Fibroblast of skin of back (primary cell): ENCODE measurements at regions not wholly inside any gene's neighbourhood (a gene's known extent, or its start where the extent isn't known, plus 50 kb on each side); places are given as distances from the start of the nearest gene placed in this dataset.

Source experiments
- DNase-seq: peaks from one replicate; pipeline ENCODE4 v3.0.0-alpha.2; 2013

GRCh38 chr12:84807249-84807648, 105.3 kb downstream of the SLC6A15 start:
- DNase-seq, result peak; percentile 78

GRCh38 chr12:84805474-84805858, 107.1 kb downstream of the SLC6A15 start:
- no peak for DNase-seq

GRCh38 chr12:84804691-84805473, 107.7 kb downstream of the SLC6A15 start:
- no peak for DNase-seq

- DNase-seq, result peak; percentile 46
Observed at GRCh38 chr12:84803661-84804060, 108.9 kb downstream of the SLC6A15 start.

- DNase-seq, result no peak
Observed at GRCh38 chr12:84802161-84802560, 110.4 kb downstream of the SLC6A15 start.

- DNase-seq, result peak; percentile 76
Observed at GRCh38 chr12:84793558-84794367, 118.8 kb downstream of the SLC6A15 start.

- DNase-seq, result peak; percentile 30
Observed at GRCh38 chr12:84791444-84791843, 121.2 kb downstream of the SLC6A15 start.

- DNase-seq, result no peak
Observed at GRCh38 chr12:84789184-84789583, 123.4 kb downstream of the SLC6A15 start.

GRCh38 chr12:84787253-84787652, 125.3 kb downstream of the SLC6A15 start:
- no peak for DNase-seq

GRCh38 chr12:84786622-84787021, 126.0 kb downstream of the SLC6A15 start:
- DNase-seq, result no peak

- DNase-seq, result no peak
Observed at GRCh38 chr12:84785951-84786350, 126.6 kb downstream of the SLC6A15 start.

- DNase-seq, result no peak
Observed at GRCh38 chr12:84785281-84785680, 127.3 kb downstream of the SLC6A15 start.

GRCh38 chr12:84779169-84779568, 133.4 kb downstream of the SLC6A15 start:
- no peak for DNase-seq

GRCh38 chr12:84772281-84772680, 140.3 kb downstream of the SLC6A15 start:
- peak; percentile 50 for DNase-seq

- DNase-seq, result no peak
Observed at GRCh38 chr12:84767079-84767478, 145.5 kb downstream of the SLC6A15 start.

- DNase-seq, result no peak
Observed at GRCh38 chr12:84766375-84766774, 146.2 kb downstream of the SLC6A15 start.

- DNase-seq, result no peak
Observed at GRCh38 chr12:84764001-84764400, 148.6 kb downstream of the SLC6A15 start.

- peak; percentile 66 for DNase-seq
Observed at GRCh38 chr12:84763107-84763506, 149.5 kb downstream of the SLC6A15 start.

- DNase-seq, result no peak
Observed at GRCh38 chr12:84760091-84760865, 152.3 kb downstream of the SLC6A15 start.

GRCh38 chr12:84757978-84758377, 154.6 kb downstream of the SLC6A15 start:
- DNase-seq, result peak; percentile 48

GRCh38 chr12:84756961-84757360, 155.6 kb downstream of the SLC6A15 start:
- DNase-seq, result peak; percentile 87

- DNase-seq, result no peak
Observed at GRCh38 chr12:84745127-84745526, 167.5 kb downstream of the SLC6A15 start.

- DNase-seq, result no peak
Observed at GRCh38 chr12:84741692-84742091, 170.9 kb downstream of the SLC6A15 start.
